Liver (tissue), 8 donors: ENCODE measurements at regions not wholly inside any gene's neighbourhood (a gene's known extent, or its start where the extent isn't known, plus 50 kb on each side); places are given as distances from the start of the nearest gene placed in this dataset.

Experiments
- DNase-seq: peaks from one replicate; pipeline ENCODE4 v3.0.0-alpha.2; 2017; ENCODE audit warnings: low spot score
- H3K27ac ChIP-seq, 2 donors: one replicate each; pipeline ENCODE4 v1.7.0; 2013; ENCODE audit warnings: inconsistent platforms in 2 of 2, low read length in 2 of 2, control low read depth in 1 of 2, low read depth in 1 of 2, mild to moderate bottlenecking in 1 of 2
- H3K27me3 ChIP-seq, 4 donors: one replicate each; pipeline versions ENCODE4 v1.6.1 to v1.7.0; 2013; ENCODE audit warnings: low read length in 3 of 4, inconsistent platforms in 1 of 4, mild to moderate bottlenecking in 1 of 4, moderate library complexity in 1 of 4; ENCODE audit not compliant: control insufficient read depth in 4 of 4, insufficient read depth in 4 of 4
- H3K36me3 ChIP-seq, 4 donors: one replicate each; pipeline versions ENCODE4 v1.6.1 to v1.7.0; 2013; ENCODE audit warnings: low read length in 3 of 4, mild to moderate bottlenecking in 3 of 4, low read depth in 1 of 4, moderate library complexity in 1 of 4; ENCODE audit not compliant: control insufficient read depth in 4 of 4, insufficient read depth in 3 of 4
- H3K4me1 ChIP-seq, 4 donors: one replicate each; pipeline versions ENCODE4 v1.6.1 to v1.7.0; 2013; ENCODE audit warnings: low read length in 3 of 4, mild to moderate bottlenecking in 3 of 4, moderate library complexity in 1 of 4; ENCODE audit not compliant: control insufficient read depth in 4 of 4, insufficient read depth in 4 of 4
- H3K4me3 ChIP-seq, 3 donors: one replicate each; pipeline versions ENCODE4 v1.6.1 to v1.7.0; 2013; ENCODE audit warnings: low read length in 3 of 3, control low read depth in 1 of 3, low read depth in 1 of 3, mild to moderate bottlenecking in 1 of 3
- H3K9ac ChIP-seq, 2 donors: one replicate each; pipeline ENCODE4 v1.7.0; 2013; ENCODE audit warnings: low read length in 2 of 2, mild to moderate bottlenecking in 2 of 2, moderate library complexity in 2 of 2, control low read depth in 1 of 2, low read depth in 1 of 2
- H3K9me3 ChIP-seq, 4 donors: one replicate each; pipeline versions ENCODE4 v1.6.1 to v1.7.0; 2013; ENCODE audit warnings: low read length in 3 of 4; ENCODE audit not compliant: control insufficient read depth in 4 of 4
- CTCF ChIP-seq: fragments of 150-350 bp; IDR thresholded peaks from 2 replicates; pipeline ENCODE4 v1.5.1; 2017; ENCODE audit warnings: improper control_type of control experiment, low read depth, low read length; ENCODE audit not compliant: missing input control
- FOXA1 ChIP-seq: IDR thresholded peaks from 2 replicates; pipeline ENCODE4 v1.6.1; 2016; ENCODE audit warnings: antibody characterized with exemption
- FOXA2 ChIP-seq: IDR thresholded peaks from 2 replicates; pipeline ENCODE4 v1.6.1; 2016; ENCODE audit warnings: antibody characterized with exemption
- JUND ChIP-seq, 2 donors: IDR thresholded peaks; 2 replicates each; pipeline ENCODE4 v1.6.1; 2016; ENCODE audit warnings: antibody characterized with exemption in 2 of 2
- NR2F2 ChIP-seq: IDR thresholded peaks from 2 replicates; pipeline ENCODE4 v1.6.1; 2016; ENCODE audit warnings: antibody characterized with exemption
- RAD21 ChIP-seq, 2 donors: IDR thresholded peaks; 2 replicates each; pipeline ENCODE4 v1.6.1; 2016; ENCODE audit warnings: antibody characterized with exemption in 2 of 2, mild to moderate bottlenecking in 2 of 2
- REST ChIP-seq: IDR thresholded peaks from 2 replicates; pipeline ENCODE4 v1.6.1; 2016; ENCODE audit warnings: antibody characterized with exemption, mild to moderate bottlenecking
- RXRA ChIP-seq, 2 donors: IDR thresholded peaks; 2 replicates each; pipeline ENCODE4 v1.6.1; 2017 to 2018; ENCODE audit warnings: antibody characterized with exemption in 2 of 2, mild to moderate bottlenecking in 1 of 2
- TAF1 ChIP-seq: conservative IDR thresholded peaks from 2 replicates; pipeline ENCODE4 v1.6.1; 2016; ENCODE audit warnings: antibody characterized with exemption, mild to moderate bottlenecking
- YY1 ChIP-seq: IDR thresholded peaks from 2 replicates; pipeline ENCODE4 v1.6.1; 2016; ENCODE audit warnings: antibody characterized with exemption, mild to moderate bottlenecking
- ZBTB33 ChIP-seq: IDR thresholded peaks from 2 replicates; pipeline ENCODE4 v1.6.1; 2016; ENCODE audit warnings: antibody characterized with exemption
- WGBS: extraction: QIAGEN DNeasy Blood & Tissue Kit; methylation state at CpG from one replicate; pipeline ENCODE4 v1.1.7; 2013; 5-methylcytosine and 5-hydroxymethylcytosine counted together
- donor health status: healthy.
- donor health status: healthy.
- donor health status: healthy.
- donor health status: healthy.
- donor health status: healthy.

- 58% methylated on average over 2 of the region's 2 CpGs for WGBS
- Histone ChIP-seq H3K9ac (no peak overlapping the region), H3K27me3 (no peaks in the 10 kb centered on the region), H3K4me1 (no peaks in the 10 kb centered on the region), H3K9me3 (no peaks in the 10 kb centered on the region), H3K27ac (no peak overlapping the region), H3K4me3 (no peak overlapping the region), H3K36me3 (no peaks in the 10 kb centered on the region)
- TF ChIP-seq FOXA1 (no peak), JUND (IDR thresholded peaks at IDR 0.05) (no peak)
- DNase-seq: no peak
These were observed 1964.2 kb downstream of the ARAP2 start for GRCh38 chr4:34280131-34280530.

DNA sequence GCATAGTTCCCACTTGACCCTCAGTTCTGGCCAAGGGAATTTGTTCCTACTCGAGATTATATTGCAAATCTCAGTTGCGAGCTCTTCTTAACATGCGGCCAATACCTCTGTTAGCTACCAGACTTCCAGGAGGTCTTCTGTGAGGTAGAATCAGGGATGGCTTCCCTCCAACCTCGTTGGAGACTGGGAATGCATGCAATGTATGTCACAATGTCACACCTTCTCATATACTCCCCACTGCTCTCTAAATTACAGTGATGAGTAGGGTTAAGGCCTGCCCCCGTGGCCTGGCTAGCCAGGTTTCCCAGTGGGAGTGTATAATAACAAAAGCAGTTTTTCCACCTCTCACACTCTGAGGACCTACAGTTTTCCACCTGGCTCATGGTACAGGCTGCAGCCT lies 1962.5 kb downstream of the ARAP2 start:
- WGBS: 70% methylated on average over 5 of the region's 5 CpGs
- no peak for DNase-seq

More for the DNA sequence above, 1962.5 kb downstream of the ARAP2 start:
- TF ChIP-seq REST (no peak), RAD21 (IDR thresholded peaks at IDR 0.05) (no peak), CTCF (no peak), FOXA1 (no peak), JUND (IDR thresholded peaks at IDR 0.05) (no peak), ZBTB33 (no peak), NR2F2 (no peak), FOXA2 (no peak), RXRA (IDR thresholded peaks at IDR 0.05) (no peak), TAF1 (no peak), YY1 (no peak)
- Histone ChIP-seq H3K27me3 (no peaks in the 10 kb centered on the region), H3K36me3 (no peaks in the 10 kb centered on the region), H3K9ac (no peak overlapping the region), H3K27ac (no peak overlapping the region), H3K9me3 (no peaks in the 10 kb centered on the region), H3K4me1 (no peaks in the 10 kb centered on the region), H3K4me3 (no peak overlapping the region)
